Trophoblast cell (in vitro differentiated cells and primary cell): ENCODE measurements at regions not wholly inside any gene's neighbourhood (a gene's known extent, or its start where the extent isn't known, plus 50 kb on each side); places are given as distances from the start of the nearest gene placed in this dataset.
"Not testable (repeated sequence)": the region's sequence is repeated elsewhere in the genome, so short reads cannot be mapped to it uniquely, and the experiment has no call there.

ENCODE experiments used
- DNase-seq, 2 donors: peaks; one replicate each; pipeline ENCODE4 v3.0.0-alpha.2; 2016
- H2AFZ ChIP-seq: 2 replicates; pipeline ENCODE4 v1.6.1; 2013; ENCODE audit warnings: low read length, moderate library complexity, mild to moderate bottlenecking; ENCODE audit not compliant: insufficient read depth, poor library complexity
- H2AK5ac ChIP-seq: 2 replicates; pipeline ENCODE4 v1.6.1; 2013; ENCODE audit warnings: mild to moderate bottlenecking, low read length
- H2BK120ac ChIP-seq: 2 replicates; pipeline ENCODE4 v1.6.1; 2013; ENCODE audit warnings: low read length, mild to moderate bottlenecking, moderate library complexity; ENCODE audit not compliant: insufficient read depth, poor library complexity
- H2BK12ac ChIP-seq: 2 replicates; pipeline ENCODE4 v1.6.1; 2013; ENCODE audit warnings: mild to moderate bottlenecking, low read length, moderate library complexity
- H2BK5ac ChIP-seq: 2 replicates; pipeline ENCODE4 v1.6.1; 2013; ENCODE audit warnings: low read length, low read depth, moderate library complexity, mild to moderate bottlenecking; ENCODE audit not compliant: poor library complexity
- H3K14ac ChIP-seq: 2 replicates; pipeline ENCODE4 v1.6.1; 2013; ENCODE audit warnings: mild to moderate bottlenecking, low read length
- H3K18ac ChIP-seq: 2 replicates; pipeline ENCODE4 v1.6.1; 2013; ENCODE audit warnings: mild to moderate bottlenecking, low read length
- H3K23ac ChIP-seq: 2 replicates; pipeline ENCODE4 v1.6.1; 2013; ENCODE audit warnings: low read length
- H3K27ac ChIP-seq: 2 replicates; pipeline ENCODE4 v1.5.1; 2013; ENCODE audit warnings: low read depth, mild to moderate bottlenecking, inconsistent platforms, low read length, moderate library complexity
- H3K27me3 ChIP-seq: 2 replicates; pipeline ENCODE4 v1.6.1; 2013; ENCODE audit warnings: inconsistent platforms, mild to moderate bottlenecking, low read length, moderate library complexity; ENCODE audit not compliant: insufficient read depth
- H3K36me3 ChIP-seq, 2 experiments: 1 replicate in 1 of 2; 2 replicates in 1 of 2; pipeline ENCODE4 v1.6.1; 2013; ENCODE audit warnings: low read length in 2 of 2, mild to moderate bottlenecking in 2 of 2, moderate library complexity in 1 of 2; ENCODE audit not compliant: insufficient read depth in 2 of 2, control insufficient read depth in 1 of 2
- H3K4ac ChIP-seq: 2 replicates; pipeline ENCODE4 v1.6.1; 2013; ENCODE audit warnings: low read depth, mild to moderate bottlenecking, low read length, moderate library complexity
- H3K4me1 ChIP-seq, 2 experiments: 1 replicate in 1 of 2; 2 replicates in 1 of 2; pipeline ENCODE4 v1.6.1; 2013; ENCODE audit warnings: low read length in 2 of 2, mild to moderate bottlenecking in 2 of 2, moderate library complexity in 1 of 2; ENCODE audit not compliant: insufficient read depth in 2 of 2, control insufficient read depth in 1 of 2
- H3K4me2 ChIP-seq: 2 replicates; pipeline ENCODE4 v1.6.1; 2013; ENCODE audit warnings: inconsistent platforms, mild to moderate bottlenecking, low read length, moderate library complexity
- H3K4me3 ChIP-seq: 2 replicates; pipeline ENCODE4 v1.5.1; 2013; ENCODE audit warnings: mild to moderate bottlenecking, low read depth, low read length, inconsistent platforms
- H3K79me1 ChIP-seq: one replicate; pipeline ENCODE4 v1.6.1; 2013; ENCODE audit warnings: low read length
- H3K79me2 ChIP-seq: 2 replicates; pipeline ENCODE4 v1.6.1; 2013; ENCODE audit warnings: low read length, mild to moderate bottlenecking; ENCODE audit not compliant: control insufficient read depth, insufficient read depth, poor library complexity
- H3K9ac ChIP-seq: 2 replicates; pipeline ENCODE4 v1.6.1; 2013; ENCODE audit warnings: mild to moderate bottlenecking, low read length
- H3K9me3 ChIP-seq: 2 replicates; pipeline ENCODE4 v1.6.1; 2013; ENCODE audit warnings: low read depth, mild to moderate bottlenecking, control low read depth, inconsistent platforms, low read length; ENCODE audit not compliant: insufficient read depth
- H4K12ac ChIP-seq: 2 replicates; pipeline ENCODE4 v1.6.1; 2013; ENCODE audit warnings: low read depth, mild to moderate bottlenecking, low read length, moderate library complexity
- H4K8ac ChIP-seq: 2 replicates; pipeline ENCODE4 v1.6.1; 2013; ENCODE audit warnings: low read depth, mild to moderate bottlenecking, low read length, moderate library complexity
- H4K91ac ChIP-seq: one replicate; pipeline ENCODE4 v1.6.1; 2013; ENCODE audit warnings: low read depth, mild to moderate bottlenecking, low read length, moderate library complexity
- WGBS: extraction: QIAGEN DNeasy Blood & Tissue Kit; methylation state at CpG from one replicate; pipeline ENCODE4 v1.1.7; 2013; ENCODE audit warnings: missing lambda C conversion rate; ENCODE audit not compliant: insufficient read length, insufficient coverage; ENCODE audit errors: extremely low coverage; 5-methylcytosine and 5-hydroxymethylcytosine counted together

DNA sequence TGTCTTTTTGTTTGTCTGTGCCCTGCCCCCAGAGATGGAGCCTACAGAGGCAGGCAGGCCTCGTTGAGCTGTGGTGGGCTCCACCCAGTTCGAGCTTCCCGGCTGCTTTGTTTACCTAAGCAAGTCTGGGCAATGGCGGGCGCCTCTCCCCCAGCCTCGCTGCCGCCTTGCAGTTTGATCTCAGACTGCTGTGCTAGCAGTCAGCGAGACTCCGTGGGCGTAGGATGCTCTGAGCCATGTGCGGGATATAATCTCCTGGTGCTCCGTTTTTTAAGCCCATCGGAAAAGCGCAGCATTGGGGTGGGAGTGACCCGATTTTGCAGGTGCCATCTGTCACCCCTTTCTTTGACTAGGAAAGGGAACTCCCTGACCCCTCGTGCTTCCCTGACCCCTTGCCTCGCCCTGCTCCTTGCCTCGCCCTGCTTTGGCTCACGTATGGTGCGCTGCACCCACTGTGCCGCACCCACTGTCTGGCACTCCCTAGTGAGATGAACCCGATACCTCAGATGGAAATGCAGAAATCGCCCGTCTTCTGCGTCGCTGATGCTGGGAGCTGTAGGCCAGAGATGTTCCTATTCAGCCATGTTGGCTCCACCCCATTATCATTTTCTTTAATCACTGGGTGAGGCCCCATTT is 269.0 kb upstream of the RBMS1 start:
- H2AFZ ChIP-seq, H4K12ac ChIP-seq, H3K23ac ChIP-seq: not testable (repeated sequence)

DNA sequence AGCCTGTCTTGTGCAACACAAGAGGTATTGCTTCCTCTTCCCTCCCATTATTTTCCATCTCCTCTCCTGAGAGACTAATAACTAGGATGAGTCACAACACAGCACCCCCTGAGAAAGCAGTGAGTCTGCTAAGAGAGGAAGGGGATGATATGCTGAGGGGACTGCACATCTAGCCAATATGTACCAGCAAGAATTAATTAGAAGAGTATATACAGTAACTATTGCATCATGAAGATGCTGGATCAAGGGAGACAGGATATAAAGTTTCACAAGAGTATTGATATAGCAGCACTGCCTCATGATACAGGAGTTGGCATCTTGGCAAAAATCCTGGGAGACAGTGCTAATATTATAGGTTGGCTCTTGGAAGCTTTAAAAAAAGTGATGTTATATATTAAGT is 289.9 kb upstream of the RBMS1 start:
- no peak for DNase-seq
- Histone ChIP-seq H3K9ac (no peak overlapping the region), H3K79me1 (no peaks in the 10 kb centered on the region), H3K23ac (no peak overlapping the region), H2AK5ac (no peak overlapping the region), H3K27me3 (no peaks in the 10 kb centered on the region), H2AFZ (no peak overlapping the region), H3K4me2 (no peak overlapping the region), H3K4me3 (no peak overlapping the region), H2BK12ac (no peak overlapping the region), H2BK5ac (no peak overlapping the region), H3K14ac (no peak overlapping the region), H3K18ac (no peak overlapping the region), H2BK120ac (no peak overlapping the region), H4K8ac (no peak overlapping the region), H3K27ac (no peak overlapping the region), H3K79me2 (no peaks in the 10 kb centered on the region), H3K9me3 (no peaks in the 10 kb centered on the region), H3K4me1 (no peaks in the 10 kb centered on the region), H4K12ac (no peak overlapping the region), H4K91ac (no peak overlapping the region), H3K36me3 (no peaks in the 10 kb centered on the region), H3K4ac (no peak overlapping the region)

More for the DNA sequence above, 269.0 kb upstream of the RBMS1 start:
- not testable (repeated sequence) for H3K79me1 ChIP-seq, H3K9ac ChIP-seq, H3K4me2 ChIP-seq, H3K14ac ChIP-seq, H2BK5ac ChIP-seq, H3K18ac ChIP-seq, H2BK120ac ChIP-seq, H4K8ac ChIP-seq, H2AK5ac ChIP-seq, H3K4me1 ChIP-seq, H3K4me3 ChIP-seq, DNase-seq, H3K9me3 ChIP-seq, H3K36me3 ChIP-seq, H4K91ac ChIP-seq, H2BK12ac ChIP-seq, H3K27ac ChIP-seq, H3K79me2 ChIP-seq, H3K27me3 ChIP-seq, H3K4ac ChIP-seq
- WGBS: no CpG with 5 or more reads among the region's 26 CpGs

DNA sequence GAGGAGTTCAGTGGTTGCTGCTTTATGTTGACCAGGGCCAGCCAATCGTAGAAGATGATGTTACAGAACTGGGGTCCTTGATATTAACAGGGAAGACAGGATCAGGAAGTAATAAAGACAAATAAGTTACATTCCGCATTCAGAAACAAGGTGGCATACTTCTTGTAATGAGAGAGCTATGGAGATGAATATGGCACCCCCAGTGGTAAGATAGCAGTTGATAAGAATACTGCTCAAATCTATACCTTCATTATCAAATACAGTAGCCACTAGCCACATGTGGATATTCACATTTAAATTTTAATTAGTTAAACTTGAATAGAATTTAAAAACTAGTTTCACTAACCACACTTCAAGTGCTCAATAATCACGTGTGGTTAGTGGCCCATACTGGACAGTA is 290.4 kb upstream of the RBMS1 start:
- no peak overlapping the region for H3K9ac ChIP-seq

DNA sequence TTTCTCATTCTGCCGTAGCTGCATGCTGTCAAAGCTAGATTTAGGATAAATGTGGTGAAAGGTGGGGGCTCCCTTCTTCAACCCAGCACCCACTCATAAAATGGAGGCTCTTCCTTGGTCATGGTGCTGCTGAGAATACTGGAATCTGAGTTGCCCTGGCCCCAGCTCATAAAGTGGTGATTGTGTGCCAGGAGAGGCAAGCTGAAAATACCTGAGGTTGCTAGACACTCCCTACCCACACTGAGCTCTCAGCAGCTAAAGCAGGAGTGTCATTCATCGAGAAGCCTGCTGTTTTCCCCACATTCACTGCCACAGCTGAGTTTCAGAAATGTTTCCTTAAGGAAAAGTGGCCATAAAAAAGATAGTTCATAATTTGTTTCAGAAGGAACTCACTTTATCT is 297.1 kb upstream of the RBMS1 start:
- Histone ChIP-seq H3K79me1 (no peaks in the 10 kb centered on the region), H3K9me3 (no peaks in the 10 kb centered on the region), H4K91ac (no peak overlapping the region), H3K4me1 (no peaks in the 10 kb centered on the region), H2BK5ac (no peak overlapping the region), H3K27me3 (no peaks in the 10 kb centered on the region), H4K12ac (no peak overlapping the region), H3K4ac (no peak overlapping the region), H4K8ac (no peak overlapping the region), H3K4me3 (no peak overlapping the region), H3K27ac (no peak overlapping the region), H3K14ac (no peak overlapping the region), H2AK5ac (no peak overlapping the region), H3K18ac (no peak overlapping the region), H3K36me3 (no peaks in the 10 kb centered on the region), H2BK120ac (no peak overlapping the region), H3K9ac (no peak overlapping the region), H3K79me2 (no peaks in the 10 kb centered on the region), H2BK12ac (no peak overlapping the region), H2AFZ (no peak overlapping the region), H3K23ac (no peak overlapping the region), H3K4me2 (no peak overlapping the region)
- no CpG with 5 or more reads among the region's 2 CpGs for WGBS
- DNase-seq: no peak

More for the DNA sequence above, 290.4 kb upstream of the RBMS1 start:
- no peak overlapping the region for H3K27ac ChIP-seq
- H3K14ac ChIP-seq: no peak overlapping the region
- no peak overlapping the region for H2BK12ac ChIP-seq
- H4K91ac ChIP-seq: no peak overlapping the region
- H3K23ac ChIP-seq: no peak overlapping the region
- no peak overlapping the region for H2BK120ac ChIP-seq
- H3K27me3 ChIP-seq: no peaks in the 10 kb centered on the region
- no peaks in the 10 kb centered on the region for H3K79me1 ChIP-seq
- H2BK5ac ChIP-seq: no peak overlapping the region
- H4K8ac ChIP-seq: no peak overlapping the region
- no peak overlapping the region for H3K18ac ChIP-seq
- no peak for DNase-seq
- H3K9me3 ChIP-seq: no peaks in the 10 kb centered on the region
- WGBS: no CpG with 5 or more reads among the region's 3 CpGs
- H3K4me2 ChIP-seq: no peak overlapping the region
- no peaks in the 10 kb centered on the region for H3K36me3 ChIP-seq
- no peak overlapping the region for H2AK5ac ChIP-seq
- H4K12ac ChIP-seq: no peak overlapping the region
- no peak overlapping the region for H2AFZ ChIP-seq
- H3K4me1 ChIP-seq: no peaks in the 10 kb centered on the region
- no peak overlapping the region for H3K4ac ChIP-seq
- H3K4me3 ChIP-seq: no peak overlapping the region
- H3K79me2 ChIP-seq: no peaks in the 10 kb centered on the region
